ENCODE measurements at regions not wholly inside any gene's neighbourhood (a gene's known extent, or its start where the extent isn't known, plus 50 kb on each side); places are given as distances from the start of the nearest gene placed in this dataset.

- ATAC-seq (no peak), DNase-seq (no peak)
- H3K9me3 ChIP-seq: peaks cover 0 to 10% (median 0%) of the 10 kb centered on the region in 12 donors
- H3K27ac ChIP-seq: peak overlapping the region in 1 of 12 donors; percentile 18
- no peaks in the 10 kb centered on the region for H3K36me3 ChIP-seq
- peaks cover 0 to 15% (median 0%) of the 10 kb centered on the region in 12 donors for H3K4me1 ChIP-seq
- H3K4me3 ChIP-seq: no peak overlapping the region
- WGBS, 4 donors: 0% methylated on average over 1 of the region's 1 CpG
- TF ChIP-seq POLR2A (IDR thresholded peaks at IDR 0.05): no peak
- TF ChIP-seq, protein P1, sequence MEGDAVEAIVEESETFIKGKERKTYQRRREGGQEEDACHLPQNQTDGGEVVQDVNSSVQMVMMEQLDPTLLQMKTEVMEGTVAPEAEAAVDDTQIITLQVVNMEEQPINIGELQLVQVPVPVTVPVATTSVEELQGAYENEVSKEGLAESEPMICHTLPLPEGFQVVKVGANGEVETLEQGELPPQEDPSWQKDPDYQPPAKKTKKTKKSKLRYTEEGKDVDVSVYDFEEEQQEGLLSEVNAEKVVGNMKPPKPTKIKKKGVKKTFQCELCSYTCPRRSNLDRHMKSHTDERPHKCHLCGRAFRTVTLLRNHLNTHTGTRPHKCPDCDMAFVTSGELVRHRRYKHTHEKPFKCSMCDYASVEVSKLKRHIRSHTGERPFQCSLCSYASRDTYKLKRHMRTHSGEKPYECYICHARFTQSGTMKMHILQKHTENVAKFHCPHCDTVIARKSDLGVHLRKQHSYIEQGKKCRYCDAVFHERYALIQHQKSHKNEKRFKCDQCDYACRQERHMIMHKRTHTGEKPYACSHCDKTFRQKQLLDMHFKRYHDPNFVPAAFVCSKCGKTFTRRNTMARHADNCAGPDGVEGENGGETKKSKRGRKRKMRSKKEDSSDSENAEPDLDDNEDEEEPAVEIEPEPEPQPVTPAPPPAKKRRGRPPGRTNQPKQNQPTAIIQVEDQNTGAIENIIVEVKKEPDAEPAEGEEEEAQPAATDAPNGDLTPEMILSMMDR (IDR thresholded peaks at IDR 0.05): no peak
- no peaks in the 10 kb centered on the region for H3K27me3 ChIP-seq
- intact Hi-C loops (cut with DNase I): no loop called here
Observed at GRCh38 chr13:50320271-50320862, 305.1 kb downstream of the KCNRG start.

DNA sequence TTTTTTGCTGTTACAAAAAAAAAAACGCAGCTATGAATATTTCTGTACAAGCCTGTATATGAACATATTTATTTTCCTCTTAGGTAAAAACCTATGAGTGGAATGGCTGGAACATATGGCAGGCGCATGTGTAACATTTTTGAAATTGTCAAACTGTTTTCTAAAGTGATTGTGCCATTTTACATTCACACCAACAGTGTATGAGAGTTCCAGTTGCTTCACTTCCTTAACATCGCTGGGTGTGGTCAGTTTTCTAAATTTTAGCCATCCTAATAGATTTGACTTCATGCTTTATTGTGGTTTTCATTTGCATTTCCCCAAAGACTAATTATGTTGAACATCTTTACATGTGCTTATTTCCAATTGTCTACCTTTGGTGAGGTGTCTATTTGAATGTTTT lies 306.8 kb downstream of the KCNRG start:
- Histone ChIP-seq H3K27ac (no peak overlapping the region), H3K4me3 (no peak overlapping the region), H3K9me3 (peaks cover 0 to 10% (median 0%) of the 10 kb centered on the region in 12 donors), H3K4me1 (peaks cover 0 to 15% (median 0%) of the 10 kb centered on the region in 12 donors), H3K36me3 (no peaks in the 10 kb centered on the region), H3K27me3 (no peaks in the 10 kb centered on the region)
- no peak for DNase-seq
- no peak for ATAC-seq
- WGBS, 4 donors: 57 to 86% (median 79%) methylated on average over 3 of the region's 3 CpGs
- TF ChIP-seq, protein P1 (IDR thresholded peaks at IDR 0.05): no peak
- TF ChIP-seq POLR2A (IDR thresholded peaks at IDR 0.05): no peak
- intact Hi-C loops (cut with DNase I): no loop called here

DNA sequence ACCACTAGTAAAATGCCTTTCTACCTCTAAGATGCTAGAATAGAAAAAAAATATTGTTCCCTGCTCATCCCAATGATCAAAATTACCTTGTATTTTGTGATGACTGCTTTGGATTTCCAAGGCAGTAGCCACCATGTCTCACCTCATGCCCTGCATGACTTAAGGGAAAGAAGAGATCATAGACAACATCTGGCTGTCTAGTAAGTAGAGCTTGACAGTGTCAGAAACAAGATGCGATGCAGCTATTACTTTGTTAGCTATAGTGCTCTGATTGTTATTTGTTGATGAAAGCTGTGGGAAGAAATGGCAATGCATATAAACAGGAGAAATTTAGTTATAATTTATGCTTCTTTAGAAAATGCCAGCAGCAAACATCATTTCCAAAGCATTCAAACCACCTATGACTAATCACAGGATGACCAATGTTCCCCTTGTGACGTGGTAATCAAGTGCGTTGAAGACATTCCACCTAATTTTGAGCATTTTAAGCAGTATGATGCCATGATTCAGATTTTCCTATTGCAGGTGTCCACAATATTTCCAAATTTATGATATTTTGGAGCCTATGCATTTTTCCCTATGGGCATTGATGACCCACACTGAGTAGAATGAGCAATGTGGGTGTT lies 308.3 kb downstream of the KCNRG start:
- intact Hi-C loops (cut with DNase I): no loop called here
- Histone ChIP-seq H3K4me1 (peaks cover 0 to 15% (median 0%) of the 10 kb centered on the region in 12 donors), H3K36me3 (no peaks in the 10 kb centered on the region), H3K27me3 (no peaks in the 10 kb centered on the region), H3K4me3 (no peak overlapping the region), H3K27ac (no peak overlapping the region), H3K9me3 (peaks cover 0 to 10% (median 0%) of the 10 kb centered on the region in 12 donors)
- no peak for DNase-seq
- 64 to 97% (median 96%) methylated on average over 3 of the region's 3 CpGs for WGBS, 4 donors
- TF ChIP-seq, protein P1 (IDR thresholded peaks at IDR 0.05): no peak
- TF ChIP-seq POLR2A (IDR thresholded peaks at IDR 0.05): no peak
- ATAC-seq: no peak

DNA sequence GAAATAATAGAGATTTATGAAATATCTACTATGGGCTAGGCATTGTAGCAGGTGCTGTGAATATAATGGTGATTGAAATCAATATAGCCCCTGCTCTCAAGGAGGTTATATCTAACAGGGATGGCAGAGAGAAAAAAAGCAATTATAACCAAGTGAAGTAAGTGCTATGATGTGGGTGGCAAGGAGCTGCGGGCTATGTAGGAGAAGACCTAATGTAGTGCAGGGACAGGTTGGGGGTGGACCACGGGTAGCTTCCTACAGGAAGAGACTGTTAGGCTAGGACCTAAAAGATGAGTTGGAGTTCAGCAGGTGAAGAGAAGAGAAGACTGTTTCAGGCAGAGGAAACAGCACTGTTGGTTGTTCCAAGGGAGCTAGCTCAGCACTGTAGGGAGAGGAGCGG lies 311.0 kb downstream of the KCNRG start:
- ATAC-seq: no peak

More for the DNA sequence above, 311.0 kb downstream of the KCNRG start:
- no peak overlapping the region for H3K27ac ChIP-seq
- intact Hi-C loops (cut with DNase I): no loop called here
- no peaks in the 10 kb centered on the region for H3K36me3 ChIP-seq
- DNase-seq: no peak
- peaks cover 0 to 10% (median 0%) of the 10 kb centered on the region in 12 donors for H3K9me3 ChIP-seq
- no peaks in the 10 kb centered on the region for H3K4me1 ChIP-seq
- no peak for TF ChIP-seq POLR2A (IDR thresholded peaks at IDR 0.05)
- TF ChIP-seq, protein P1 (IDR thresholded peaks at IDR 0.05): no peak
- no peaks in the 10 kb centered on the region for H3K27me3 ChIP-seq
- WGBS, 4 donors: 92 to 95% (median 93%) methylated on average over 3 of the region's 3 CpGs
- H3K4me3 ChIP-seq: no peak overlapping the region

Measured in heart left ventricle (tissue), 16 donors.